Bronchial epithelial cell (primary cell): ENCODE measurements at regions not wholly inside any gene's neighbourhood (a gene's known extent, or its start where the extent isn't known, plus 50 kb on each side); places are given as distances from the start of the nearest gene placed in this dataset.
A peak's percentile ranks its signal among the peaks of the same experiment; 100 is the strongest.

Source experiments
- DNase-seq: peaks from one replicate; pipeline ENCODE4 v3.0.0-alpha.2; 2010; ENCODE audit warnings: low read depth
- FAIRE-seq: peaks from 2 replicates; lab custom pipeline; 2011; peaks lifted over from hg19 to GRCh38; lab: Jason Lieb, UNC
- H3K27me3 ChIP-seq: 2 replicates; pipeline ENCODE4 v1.5.1; 2011; ENCODE audit warnings: low read length; ENCODE audit not compliant: control insufficient read depth, insufficient read depth
- H3K36me3 ChIP-seq: 2 replicates; pipeline ENCODE4 v1.5.1; 2011; ENCODE audit warnings: low read length; ENCODE audit not compliant: control insufficient read depth, insufficient read depth
- H3K4me3 ChIP-seq: 2 replicates; pipeline ENCODE4 v1.5.1; 2011; ENCODE audit warnings: mild to moderate bottlenecking, low read depth, low read length, control low read depth
- CTCF ChIP-seq: IDR thresholded peaks from 2 replicates; pipeline ENCODE4 v1.5.1; 2011; ENCODE audit warnings: mild to moderate bottlenecking, moderate library complexity, low read length, control low read depth, inconsistent platforms; ENCODE audit not compliant: insufficient read depth, severe bottlenecking

- Histone ChIP-seq H3K4me3 (no peak overlapping the region), H3K36me3 (no peaks in the 10 kb centered on the region), H3K27me3 (no peaks in the 10 kb centered on the region)
- TF ChIP-seq CTCF = no peak
- no peak for FAIRE-seq
- no peak for DNase-seq
These were observed 222.4 kb upstream of the GNAI1 start for GRCh38 chr7:79912213-79912633.

- no peak for TF ChIP-seq CTCF
- DNase-seq (no peak), FAIRE-seq (peak; percentile 47)
These were observed 223.2 kb upstream of the GNAI1 start for GRCh38 chr7:79911420-79911819.

GRCh38 chr7:79909176-79909575 lies 225.5 kb upstream of the GNAI1 start:
- no peak for TF ChIP-seq CTCF
- no peaks in the 10 kb centered on the region for H3K36me3 ChIP-seq
- FAIRE-seq = no peak
- DNase-seq = no peak
- H3K27me3 ChIP-seq = no peaks in the 10 kb centered on the region
- H3K4me3 ChIP-seq = no peak overlapping the region

More at GRCh38 chr7:79911420-79911819, 223.2 kb upstream of the GNAI1 start:
- Histone ChIP-seq H3K4me3 (no peak overlapping the region), H3K27me3 (no peaks in the 10 kb centered on the region), H3K36me3 (no peaks in the 10 kb centered on the region)

- TF ChIP-seq CTCF = no peak
- no peaks in the 10 kb centered on the region for H3K27me3 ChIP-seq
- no peak for FAIRE-seq
These were observed 237.5 kb upstream of the GNAI1 start for GRCh38 chr7:79897166-79897565.

GRCh38 chr7:79893991-79894390 lies 240.6 kb upstream of the GNAI1 start:
- Histone ChIP-seq H3K4me3 (no peak overlapping the region), H3K27me3 (no peaks in the 10 kb centered on the region), H3K36me3 (no peaks in the 10 kb centered on the region)
- no peak for DNase-seq
- no peak for TF ChIP-seq CTCF
- no peak for FAIRE-seq

More at GRCh38 chr7:79897166-79897565, 237.5 kb upstream of the GNAI1 start:
- no peak for DNase-seq
- no peaks in the 10 kb centered on the region for H3K36me3 ChIP-seq
- no peak overlapping the region for H3K4me3 ChIP-seq

- no peak for FAIRE-seq
- no peak overlapping the region for H3K4me3 ChIP-seq
- no peaks in the 10 kb centered on the region for H3K36me3 ChIP-seq
- no peak for TF ChIP-seq CTCF
- peaks cover 5% of the 10 kb centered on the region for H3K27me3 ChIP-seq
- no peak for DNase-seq
These were observed 251.7 kb upstream of the GNAI1 start for GRCh38 chr7:79882922-79883321.
